Kidney glomerular epithelial cell (primary cell): ENCODE measurements at regions not wholly inside any gene's neighbourhood (a gene's known extent, or its start where the extent isn't known, plus 50 kb on each side); places are given as distances from the start of the nearest gene placed in this dataset.
"Not testable (repeated sequence)": the region's sequence is repeated elsewhere in the genome, so short reads cannot be mapped to it uniquely, and the experiment has no call there.

Experiments
- DNase-seq: peaks from one replicate; lab custom pipeline; 2025; lab: John Stamatoyannopoulos, UW

- peak; percentile 18 for DNase-seq
Observed at GRCh38 chr4:74544655-74545361, 99.9 kb downstream of the AREG start.

- no peak for DNase-seq
Observed at GRCh38 chr4:74545448-74545847, 100.5 kb downstream of the AREG start.

DNA sequence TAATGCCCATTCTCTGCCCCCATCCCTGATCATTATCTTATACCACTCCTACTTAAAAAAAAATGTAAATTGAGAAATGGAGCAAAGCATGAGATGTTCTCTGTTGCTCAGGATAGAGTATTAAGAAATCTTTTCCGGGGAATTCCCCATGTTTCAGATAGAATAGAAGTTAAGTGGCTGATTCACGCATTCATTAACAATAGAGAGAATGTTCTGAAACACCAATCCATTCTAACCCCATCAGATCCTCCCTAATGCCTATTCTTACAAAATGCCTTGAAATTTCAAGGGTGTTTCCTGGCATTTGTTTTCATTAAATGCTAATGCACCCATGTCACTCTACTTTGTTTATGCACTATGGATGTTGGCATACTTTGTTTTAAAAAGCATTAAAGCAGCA is 101.1 kb downstream of the AREG start:
- peak; percentile 57 for DNase-seq

DNA sequence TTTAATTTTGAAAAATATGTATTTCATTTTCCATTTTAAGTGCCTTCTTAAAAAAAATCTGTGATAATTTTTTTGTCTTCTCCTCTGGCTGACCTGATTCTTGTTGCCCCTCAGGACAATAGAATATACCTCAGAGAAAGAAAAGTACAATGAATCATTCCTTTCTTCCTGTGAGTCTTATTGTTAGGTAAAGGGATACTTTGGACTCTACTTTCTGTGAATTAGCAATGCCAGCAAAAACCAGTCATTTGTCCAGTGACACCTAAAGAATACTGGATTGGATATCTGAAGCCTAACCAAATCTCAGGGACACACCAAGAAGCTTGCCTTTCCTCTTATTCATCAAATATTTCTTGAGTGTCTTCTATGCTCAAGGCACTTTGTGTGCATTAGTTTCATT is 102.1 kb downstream of the AREG start:
- no peak for DNase-seq

- no peak for DNase-seq
Observed at GRCh38 chr4:74548561-74548960, 103.6 kb downstream of the AREG start.

DNA sequence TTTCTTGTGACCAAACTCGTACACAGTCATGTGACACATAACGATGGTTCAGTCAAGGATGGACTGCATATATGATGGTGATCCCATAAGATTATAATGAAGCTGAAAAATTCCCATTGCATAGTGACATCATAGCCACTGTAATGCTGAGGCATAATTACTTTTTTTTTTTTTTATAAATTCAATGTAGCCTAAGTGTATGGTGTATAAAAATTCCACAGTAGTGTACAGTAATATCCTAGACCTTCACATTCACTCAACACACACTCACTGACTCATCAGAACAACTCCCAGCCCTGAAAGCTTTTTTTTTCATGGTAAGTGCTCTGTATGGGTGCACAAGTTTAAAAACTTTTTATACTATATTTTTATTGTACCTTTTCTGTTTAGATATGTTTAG is 105.0 kb downstream of the AREG start:
- DNase-seq = peak; percentile 11

DNA sequence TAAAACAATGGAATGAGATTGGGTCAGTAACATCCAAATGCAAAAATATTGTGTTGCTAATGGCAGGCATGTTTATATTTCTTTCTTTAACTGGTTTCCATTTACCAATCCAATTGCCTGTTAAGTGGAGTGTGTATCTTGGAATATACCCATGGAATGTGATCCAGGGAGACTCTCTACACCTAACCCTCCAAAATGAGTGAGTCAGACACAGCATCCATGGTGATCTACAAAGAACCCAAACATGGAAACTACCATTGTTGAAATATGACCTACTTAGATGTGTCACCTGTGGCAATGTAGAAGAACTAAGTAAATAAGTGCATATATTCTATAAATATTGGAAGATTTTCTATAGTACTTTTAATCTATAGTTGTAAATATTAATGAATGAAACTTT is 110.3 kb downstream of the AREG start:
- DNase-seq = peak; percentile 91

DNA sequence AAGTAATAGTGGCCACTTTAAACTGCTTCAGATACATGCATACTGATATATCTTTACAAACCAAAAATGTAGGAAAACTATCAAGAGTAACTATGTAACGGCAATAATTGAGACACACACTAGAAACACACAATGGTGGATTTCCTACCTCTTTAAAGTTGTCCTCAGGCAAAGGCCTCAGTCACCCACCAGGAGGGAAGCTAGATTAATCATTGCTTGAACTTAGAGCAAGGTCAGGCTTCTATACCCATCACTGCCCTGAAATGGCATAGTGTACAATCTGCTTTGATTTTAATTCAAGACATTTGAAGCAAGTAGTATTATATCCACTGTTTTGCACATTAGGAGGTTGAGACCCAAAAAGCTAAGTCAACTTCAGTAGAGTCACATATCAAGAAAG is 110.9 kb downstream of the AREG start:
- DNase-seq = peak; percentile 18

DNA sequence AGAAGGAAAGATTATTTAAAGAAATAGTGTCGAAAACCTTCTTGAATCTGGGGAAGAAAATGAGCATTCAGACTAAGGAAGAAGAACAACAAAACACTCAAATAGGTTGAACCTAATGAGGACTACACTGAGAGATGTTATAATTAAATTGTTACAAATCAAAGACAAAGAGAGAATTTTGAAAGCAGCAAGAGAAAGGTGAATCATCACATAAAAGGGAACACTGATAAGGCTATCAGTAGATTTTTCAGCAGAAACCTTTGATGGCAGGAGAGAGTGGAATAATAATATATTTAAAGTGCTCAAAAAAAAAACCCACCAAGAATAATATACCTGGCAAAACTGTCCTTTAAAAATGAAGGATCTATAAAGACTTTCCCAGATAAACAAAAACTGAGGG is 114.9 kb downstream of the AREG start:
- DNase-seq = no peak

DNA sequence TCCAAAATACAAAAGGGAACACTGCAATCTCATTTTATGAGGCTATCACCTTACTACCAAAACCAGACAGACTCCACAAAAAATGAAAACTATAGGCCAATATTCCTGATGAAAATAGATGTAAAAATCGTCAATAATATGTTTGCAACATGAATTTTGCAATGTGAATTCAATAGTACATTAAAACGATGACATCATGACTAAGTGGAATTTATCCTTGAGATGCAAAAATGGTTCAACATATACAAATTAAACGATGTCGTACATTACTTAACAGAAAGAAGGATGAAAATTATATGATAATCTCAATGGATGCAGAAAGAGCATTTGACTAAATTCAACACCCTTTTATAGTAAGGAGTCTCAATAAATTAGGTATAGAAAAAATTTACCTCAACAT is 123.0 kb downstream of the AREG start:
- no peak for DNase-seq

GRCh38 chr4:74570095-74570494 is 125.2 kb downstream of the AREG start:
- DNase-seq = no peak

- DNase-seq = no peak
Observed at GRCh38 chr4:74578329-74578728, 133.4 kb downstream of the AREG start.

- DNase-seq = not testable (repeated sequence)
Observed at GRCh38 chr4:74578865-74579264, 133.9 kb downstream of the AREG start.

- DNase-seq = peak; percentile 6
Observed at GRCh38 chr4:74583089-74583700, 138.3 kb downstream of the AREG start.

DNA sequence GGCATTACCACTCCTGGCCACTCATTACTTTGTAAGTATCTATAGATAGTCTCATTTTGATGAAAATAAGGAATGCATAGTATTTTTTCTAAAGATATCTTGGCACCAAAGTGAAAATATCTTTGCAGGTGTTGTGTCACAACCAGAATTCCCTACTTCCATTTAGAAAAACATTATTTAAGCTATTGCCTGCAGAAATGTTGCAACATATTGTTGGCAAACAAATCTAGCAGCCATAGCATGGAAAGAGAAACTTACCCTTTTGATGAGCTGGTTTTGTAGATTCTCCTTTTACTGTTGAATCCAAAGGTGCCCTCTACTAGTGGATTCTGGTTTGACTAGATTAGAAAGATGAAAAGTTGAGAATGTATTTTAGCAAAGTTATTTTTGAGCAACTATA is 138.8 kb downstream of the AREG start:
- no peak for DNase-seq

DNA sequence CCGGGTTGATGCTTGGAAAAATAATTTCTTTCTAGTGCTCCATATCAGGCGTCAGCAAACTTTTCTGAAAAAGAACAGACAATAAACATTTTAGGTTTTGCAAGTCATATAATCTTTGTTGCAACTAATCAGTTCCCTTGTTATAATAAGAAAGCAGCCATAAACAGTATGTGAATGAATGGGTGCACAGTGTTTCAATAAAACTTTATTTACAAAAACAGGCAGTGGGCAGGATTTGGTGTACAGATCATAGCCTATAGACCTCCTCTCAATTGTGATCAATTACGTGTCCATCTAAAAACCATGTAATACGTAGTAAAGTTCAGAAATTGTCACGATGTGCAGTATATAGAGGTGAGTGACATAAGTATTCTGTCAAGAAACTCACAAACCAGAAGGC is 143.4 kb downstream of the AREG start:
- DNase-seq = no peak

DNA sequence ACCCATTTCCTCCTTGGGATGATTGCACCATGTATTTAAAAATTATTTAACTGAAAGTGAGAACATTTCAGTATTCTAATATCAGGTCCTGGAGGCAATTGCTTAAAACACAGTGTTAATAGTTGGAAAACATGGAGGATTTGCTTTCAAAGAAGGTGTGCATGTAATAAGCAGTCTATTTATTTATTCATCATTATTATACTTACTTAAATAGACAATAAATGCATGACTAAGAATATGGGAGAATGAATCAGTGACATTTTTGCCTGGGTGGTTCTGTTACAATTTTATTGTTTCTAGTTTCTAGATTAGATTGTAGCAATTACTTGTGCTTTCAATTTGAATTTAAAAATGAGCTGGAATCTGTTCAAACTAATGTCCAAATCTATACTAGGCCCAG is 145.5 kb downstream of the AREG start:
- no peak for DNase-seq

DNA sequence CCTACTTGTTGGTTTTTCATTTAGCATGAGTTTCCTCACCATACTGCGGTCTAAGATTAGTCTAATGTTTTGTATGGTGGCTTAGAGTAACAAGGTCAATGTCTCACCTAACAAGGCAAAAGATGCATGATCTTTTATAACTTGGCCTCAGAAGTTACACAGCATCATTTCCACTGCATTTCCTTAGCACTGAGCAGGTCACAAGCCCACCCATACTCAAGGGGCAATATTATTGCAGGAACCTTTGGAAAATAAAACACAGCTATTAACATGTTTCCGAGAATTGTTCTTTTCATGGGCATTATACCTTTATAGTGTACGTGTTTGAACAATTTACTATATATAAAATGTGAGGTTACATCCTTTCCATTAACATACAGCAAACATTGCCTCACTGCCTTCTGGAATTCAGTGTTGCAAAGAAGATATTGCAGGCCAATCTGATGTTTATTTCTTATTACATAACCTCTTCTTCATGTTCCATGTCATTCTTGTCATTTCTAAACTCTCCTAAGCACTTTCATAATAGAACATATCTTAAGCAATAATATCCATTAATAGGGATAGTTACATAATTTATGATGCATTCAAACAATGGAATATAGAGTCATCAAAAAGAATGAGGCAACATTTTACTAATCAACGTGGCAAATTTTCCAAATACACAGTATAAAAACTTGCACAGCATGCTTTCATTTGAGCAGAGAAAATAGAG is 153.8 kb downstream of the AREG start:
- DNase-seq = no peak

- DNase-seq = no peak
Observed at GRCh38 chr4:74603186-74603585, 158.2 kb downstream of the AREG start.

DNA sequence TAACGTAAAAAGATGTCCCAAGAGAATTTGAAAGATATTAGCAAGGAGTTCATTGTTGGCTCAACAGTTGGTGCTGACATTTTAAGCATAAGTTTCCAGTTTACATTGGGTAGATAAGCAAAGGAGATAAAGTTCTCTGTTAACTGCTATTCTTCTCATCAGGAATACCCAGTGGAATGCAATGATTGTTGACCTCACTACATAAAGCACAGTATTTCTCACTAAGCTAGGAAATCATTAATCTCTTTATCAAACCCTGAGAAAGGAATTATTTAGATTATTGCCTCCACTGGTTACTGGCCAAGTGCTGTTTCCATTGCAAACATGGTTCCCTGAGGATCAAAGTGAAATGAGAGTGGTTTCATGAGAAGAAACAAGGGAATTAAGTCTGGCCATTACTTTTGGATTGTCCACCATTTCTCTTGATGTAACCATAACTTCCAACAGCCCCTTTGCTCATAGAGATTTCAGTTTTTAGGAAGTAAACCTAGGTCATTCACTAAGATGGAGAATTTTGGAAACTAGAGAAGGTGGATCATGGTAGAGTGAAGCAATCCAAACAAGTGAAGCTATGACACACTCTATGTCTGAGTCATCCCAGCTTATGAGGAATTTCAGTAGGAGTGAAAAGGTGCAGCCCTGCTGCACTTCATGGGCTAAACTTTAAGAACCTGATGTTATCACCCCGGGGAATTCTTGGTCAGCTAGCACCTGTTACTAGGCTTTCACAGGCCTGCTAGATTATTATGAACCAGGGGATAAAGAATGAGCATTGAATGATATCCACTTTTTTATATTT is 163.4 kb downstream of the AREG start:
- peak; percentile 61 for DNase-seq

GRCh38 chr4:74610491-74610890 is 165.6 kb downstream of the AREG start:
- DNase-seq = no peak

DNA sequence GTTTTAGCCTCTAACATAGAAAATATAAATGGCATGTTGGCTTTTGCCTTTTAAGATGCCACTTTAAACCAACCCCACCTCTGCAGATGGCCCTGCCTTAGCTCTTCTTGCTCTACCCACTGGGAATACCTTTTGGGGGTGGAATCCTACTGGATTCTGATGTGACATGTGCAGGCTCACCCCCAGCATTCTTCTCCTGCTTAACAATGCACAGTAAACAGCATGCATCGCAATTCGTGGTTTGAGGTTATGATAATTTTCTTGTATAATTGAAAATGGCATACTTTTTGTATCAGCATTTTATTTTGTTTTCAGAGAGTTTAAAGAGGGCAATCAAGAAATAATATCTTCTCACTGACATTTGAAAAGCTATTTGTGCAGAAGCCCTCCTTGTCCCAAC is 167.9 kb downstream of the AREG start:
- no peak for DNase-seq

GRCh38 chr4:74613266-74613665 is 168.3 kb downstream of the AREG start:
- DNase-seq = no peak
